ENCODE measurements at regions not wholly inside any gene's neighbourhood (a gene's known extent, or its start where the extent isn't known, plus 50 kb on each side); places are given as distances from the start of the nearest gene placed in this dataset.
"Not testable (repeated sequence)": the region's sequence is repeated elsewhere in the genome, so short reads cannot be mapped to it uniquely, and the experiment has no call there.

DNA sequence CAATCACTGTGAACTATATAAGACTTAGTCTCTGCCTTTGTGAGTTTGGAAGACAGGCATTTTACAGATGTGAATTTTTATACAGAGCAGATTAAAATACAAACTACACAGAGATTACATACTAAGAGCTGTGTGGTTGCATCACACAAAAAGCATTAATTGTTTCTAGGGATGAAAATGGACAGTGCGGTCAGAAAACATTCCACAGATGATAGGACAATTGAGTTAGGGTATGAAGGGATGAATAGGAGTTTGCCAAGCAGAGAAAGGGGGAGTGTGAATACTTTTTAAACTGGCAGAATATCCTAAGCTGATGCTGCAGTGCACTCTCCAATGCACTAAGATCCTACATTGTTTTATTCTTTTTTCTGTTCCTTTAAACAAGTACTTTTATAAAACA is 345.8 kb downstream of the VRK1 start:
- H3K4me1 Mint-ChIP-seq (ENCODE audit: low read depth) = no peaks in the 10 kb centered on the region
- no peaks in the 10 kb centered on the region for H3K36me3 Mint-ChIP-seq (ENCODE audit: low read depth)
- no peak overlapping the region for H3K27ac Mint-ChIP-seq
- H3K4me3 Mint-ChIP-seq = no peak overlapping the region
- no peaks in the 10 kb centered on the region for H3K9me3 Mint-ChIP-seq
- peaks cover 3% of the 10 kb centered on the region for H3K27me3 Mint-ChIP-seq (ENCODE audit: low read depth)

DNA sequence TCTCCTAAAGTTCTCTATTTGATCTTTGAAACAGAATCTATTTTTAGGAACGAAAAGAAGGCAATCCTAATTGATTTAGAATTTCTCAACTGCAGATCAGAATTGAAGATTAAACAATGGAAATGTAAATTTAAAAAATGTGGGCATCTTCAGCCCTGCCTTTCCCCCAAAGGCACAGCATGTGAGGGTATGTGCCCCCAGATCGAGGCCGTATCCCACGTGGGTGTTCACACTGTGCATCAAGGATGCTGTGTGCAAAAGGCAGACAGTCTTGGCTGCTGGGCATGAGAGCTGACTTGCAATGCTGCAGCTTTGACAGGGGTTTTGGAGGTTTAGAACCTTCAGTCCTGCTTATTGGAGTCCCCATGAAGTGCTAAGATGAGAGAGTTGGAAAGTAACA is 346.3 kb downstream of the VRK1 start:
- H3K9me3 Mint-ChIP-seq = no peaks in the 10 kb centered on the region

DNA sequence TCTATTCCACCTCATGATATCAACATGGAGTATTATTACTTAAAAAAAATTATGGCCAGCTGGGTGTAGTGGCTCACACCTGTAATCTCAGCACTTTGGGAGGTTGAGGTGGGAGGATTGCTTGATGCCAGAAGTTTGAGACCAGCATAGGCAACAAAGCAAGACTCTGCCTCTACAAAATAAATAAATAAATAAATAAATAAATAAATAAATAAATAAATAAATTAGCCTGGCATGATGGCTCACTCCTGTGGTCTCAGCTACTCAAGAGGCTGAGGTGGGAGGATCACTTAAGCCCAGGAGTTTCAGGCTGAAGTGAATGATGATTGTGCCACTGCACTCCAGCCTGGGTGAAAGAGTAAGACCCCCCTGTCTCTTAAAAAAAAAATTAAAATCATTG is 350.8 kb downstream of the VRK1 start:
- H3K4me1 Mint-ChIP-seq (ENCODE audit: low read depth); H3K9me3 Mint-ChIP-seq; H3K27ac Mint-ChIP-seq: not testable (repeated sequence)

More for the DNA sequence above, 346.3 kb downstream of the VRK1 start:
- H3K4me3 Mint-ChIP-seq = no peak overlapping the region
- no peaks in the 10 kb centered on the region for H3K4me1 Mint-ChIP-seq (ENCODE audit: low read depth)
- no peaks in the 10 kb centered on the region for H3K36me3 Mint-ChIP-seq (ENCODE audit: low read depth)
- H3K27ac Mint-ChIP-seq = no peak overlapping the region
- peaks cover 5% of the 10 kb centered on the region for H3K27me3 Mint-ChIP-seq (ENCODE audit: low read depth)

DNA sequence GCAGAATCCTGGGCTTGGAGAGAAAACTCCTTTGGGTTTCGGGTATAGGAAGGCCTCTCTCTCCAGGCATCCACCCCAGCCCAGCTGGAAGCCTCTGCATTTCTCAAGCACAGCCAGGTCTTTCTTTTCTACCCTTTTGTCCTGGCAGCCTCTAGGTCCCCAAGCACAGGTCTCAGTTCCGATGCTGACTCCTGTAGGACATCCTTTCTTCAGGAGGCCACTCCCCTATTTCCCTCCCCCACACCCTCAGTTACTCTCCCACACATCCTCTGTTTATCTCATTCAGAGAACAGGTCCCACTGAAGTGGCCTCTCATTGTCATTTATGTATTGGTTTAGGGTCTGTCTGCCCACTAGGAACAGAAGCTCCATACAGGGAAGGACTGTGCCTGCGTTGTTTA is 352.6 kb downstream of the VRK1 start:
- H3K4me3 Mint-ChIP-seq = no peak overlapping the region
- H3K27me3 Mint-ChIP-seq (ENCODE audit: low read depth) = peaks cover 8% of the 10 kb centered on the region
- H3K27ac Mint-ChIP-seq = no peak overlapping the region
- no peaks in the 10 kb centered on the region for H3K4me1 Mint-ChIP-seq (ENCODE audit: low read depth)
- no peaks in the 10 kb centered on the region for H3K36me3 Mint-ChIP-seq (ENCODE audit: low read depth)
- no peaks in the 10 kb centered on the region for H3K9me3 Mint-ChIP-seq

More for the DNA sequence above, 350.8 kb downstream of the VRK1 start:
- H3K36me3 Mint-ChIP-seq (ENCODE audit: low read depth); H3K27me3 Mint-ChIP-seq (ENCODE audit: low read depth); H3K4me3 Mint-ChIP-seq: not testable (repeated sequence)

DNA sequence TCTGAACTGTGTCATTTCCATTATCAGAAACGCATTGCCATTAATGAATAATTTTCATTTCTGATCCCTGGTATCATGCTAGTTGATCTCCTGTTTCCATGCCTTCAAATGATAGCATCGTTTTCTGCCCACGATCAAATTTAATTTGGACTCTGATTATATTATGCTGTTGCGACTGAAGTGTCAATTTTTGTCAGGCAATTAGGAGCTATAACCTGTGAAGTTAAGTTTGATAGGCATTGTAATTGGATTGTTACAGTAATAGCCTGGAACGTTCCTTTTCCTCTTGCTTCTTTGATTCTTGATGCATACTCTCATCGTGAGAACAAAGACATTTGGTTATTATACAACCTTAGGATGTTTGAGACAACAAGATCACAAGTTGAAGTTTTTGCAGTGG is 356.3 kb downstream of the VRK1 start:
- Mint-ChIP-seq H3K9me3 (no peaks in the 10 kb centered on the region), H3K36me3 (ENCODE audit: low read depth) (no peaks in the 10 kb centered on the region), H3K27ac (no peak overlapping the region), H3K4me3 (no peak overlapping the region), H3K27me3 (ENCODE audit: low read depth) (peaks cover 15% of the 10 kb centered on the region), H3K4me1 (ENCODE audit: low read depth) (no peaks in the 10 kb centered on the region)

DNA sequence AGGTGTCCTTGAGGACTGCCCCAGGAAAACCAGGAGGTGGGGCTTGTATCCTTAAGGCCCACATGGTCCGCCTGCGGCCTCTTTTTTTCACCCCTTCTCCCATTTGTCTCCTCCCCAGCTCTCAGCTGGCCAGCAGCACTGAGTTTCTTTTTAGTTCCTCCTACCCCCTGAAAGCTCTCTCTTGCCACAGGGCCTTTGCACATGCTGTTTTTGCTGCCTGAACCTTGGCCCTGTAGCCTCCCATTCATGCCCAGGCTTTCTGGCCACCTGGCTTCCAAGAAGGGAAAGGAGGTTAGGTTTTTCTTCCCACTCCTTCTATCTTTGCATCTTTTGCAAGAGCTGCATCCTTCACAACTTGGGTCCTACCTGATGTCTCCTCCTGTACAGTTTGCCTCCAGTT is 358.1 kb downstream of the VRK1 start:
- Mint-ChIP-seq H3K27ac (no peak overlapping the region), H3K27me3 (ENCODE audit: low read depth) (peaks cover 12% of the 10 kb centered on the region), H3K4me3 (no peak overlapping the region), H3K9me3 (peaks cover 10% of the 10 kb centered on the region), H3K4me1 (ENCODE audit: low read depth) (no peaks in the 10 kb centered on the region), H3K36me3 (ENCODE audit: low read depth) (peaks cover 3% of the 10 kb centered on the region)

DNA sequence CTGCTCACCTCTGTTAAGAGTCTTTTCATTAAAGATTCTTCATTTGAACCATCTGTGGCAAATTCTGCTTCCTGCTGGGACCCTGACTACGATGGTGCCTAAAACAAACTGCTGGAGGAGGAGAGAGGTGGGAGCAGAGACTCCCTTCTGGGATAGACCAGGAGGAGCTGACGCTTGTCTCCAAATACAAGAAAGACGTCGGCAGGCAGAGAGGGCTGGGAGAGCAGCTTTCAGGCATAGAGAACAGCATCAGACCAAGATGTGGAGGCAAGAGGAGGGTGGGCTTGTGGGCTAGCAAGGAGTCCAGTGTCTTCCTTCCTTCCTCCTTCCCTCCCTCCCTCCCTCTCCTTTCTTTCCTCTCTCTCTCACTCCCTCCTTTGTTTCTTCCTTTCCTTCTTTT is 358.6 kb downstream of the VRK1 start:
- H3K27ac Mint-ChIP-seq = no peak overlapping the region
- H3K27me3 Mint-ChIP-seq (ENCODE audit: low read depth) = peaks cover 12% of the 10 kb centered on the region
- H3K4me1 Mint-ChIP-seq (ENCODE audit: low read depth) = no peaks in the 10 kb centered on the region
- peaks cover 3% of the 10 kb centered on the region for H3K36me3 Mint-ChIP-seq (ENCODE audit: low read depth)
- H3K9me3 Mint-ChIP-seq = peaks cover 10% of the 10 kb centered on the region
- no peak overlapping the region for H3K4me3 Mint-ChIP-seq

DNA sequence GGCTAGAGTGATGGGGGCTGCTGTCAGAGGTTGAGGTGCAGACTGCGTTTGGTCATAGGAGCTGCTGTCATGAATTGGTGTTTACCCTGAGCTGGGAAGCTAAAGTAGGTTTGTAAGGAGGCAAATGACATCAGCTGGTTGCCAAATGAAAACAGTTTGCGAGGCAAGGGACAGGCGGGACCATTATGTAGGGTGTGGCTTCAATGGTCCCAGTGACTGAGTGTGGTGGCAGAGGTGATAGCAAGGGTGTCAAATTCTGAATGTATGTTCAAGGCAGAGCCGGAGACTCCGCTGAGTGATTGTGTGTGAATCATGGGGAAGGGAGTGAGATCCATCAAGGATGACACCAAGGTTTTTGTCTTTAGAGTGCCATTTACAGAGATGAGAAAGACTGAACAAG is 359.5 kb downstream of the VRK1 start:
- H3K27me3 Mint-ChIP-seq (ENCODE audit: low read depth) = peaks cover 12% of the 10 kb centered on the region
- peaks cover 10% of the 10 kb centered on the region for H3K9me3 Mint-ChIP-seq
- H3K36me3 Mint-ChIP-seq (ENCODE audit: low read depth) = peaks cover 3% of the 10 kb centered on the region
- no peaks in the 10 kb centered on the region for H3K4me1 Mint-ChIP-seq (ENCODE audit: low read depth)
- no peak overlapping the region for H3K27ac Mint-ChIP-seq
- H3K4me3 Mint-ChIP-seq = no peak overlapping the region

DNA sequence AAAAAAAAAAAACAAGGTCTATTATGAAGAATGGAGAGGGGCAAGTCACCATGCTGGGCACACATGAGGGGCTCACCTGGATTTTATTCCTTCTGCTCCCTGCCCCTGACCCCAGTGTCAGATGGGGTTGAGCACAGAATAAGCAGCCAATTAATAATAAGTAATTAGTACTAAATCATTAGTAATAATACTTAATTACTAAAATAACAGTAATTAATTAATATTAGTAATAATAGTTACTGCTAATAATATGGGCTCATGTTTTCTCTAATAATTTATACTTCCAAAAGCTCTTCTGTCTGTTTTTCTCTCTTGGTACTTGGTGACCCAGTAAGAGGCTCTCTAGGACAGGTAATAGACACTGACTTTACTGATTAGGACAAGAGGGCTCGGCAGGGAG is 360.9 kb downstream of the VRK1 start:
- Mint-ChIP-seq H3K27ac (no peak overlapping the region), H3K27me3 (ENCODE audit: low read depth) (peaks cover 12% of the 10 kb centered on the region), H3K4me3 (no peak overlapping the region), H3K4me1 (ENCODE audit: low read depth) (no peaks in the 10 kb centered on the region), H3K36me3 (ENCODE audit: low read depth) (peaks cover 3% of the 10 kb centered on the region), H3K9me3 (peaks cover 10% of the 10 kb centered on the region)

DNA sequence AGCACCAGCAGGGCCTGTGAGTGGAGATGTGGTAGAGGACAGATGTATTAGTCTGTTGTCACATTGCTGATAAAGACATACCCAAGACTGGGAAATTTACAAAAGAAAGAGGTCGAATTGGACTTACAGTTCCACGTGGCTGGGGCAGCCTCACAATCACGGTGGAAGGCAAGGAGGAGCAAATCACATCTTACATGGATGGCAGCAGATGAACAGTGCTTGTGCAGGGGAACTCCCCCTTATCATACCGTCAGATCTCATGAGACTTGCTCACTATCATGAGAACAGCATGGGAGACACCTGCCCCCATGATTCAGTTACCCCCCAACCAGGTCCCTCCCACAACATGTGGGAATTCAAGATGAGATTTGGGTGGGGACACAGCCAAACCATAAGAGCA is 361.9 kb downstream of the VRK1 start:
- peaks cover 3% of the 10 kb centered on the region for H3K36me3 Mint-ChIP-seq (ENCODE audit: low read depth)
- H3K9me3 Mint-ChIP-seq = peaks cover 10% of the 10 kb centered on the region
- no peak overlapping the region for H3K27ac Mint-ChIP-seq
- no peak overlapping the region for H3K4me3 Mint-ChIP-seq
- H3K27me3 Mint-ChIP-seq (ENCODE audit: low read depth) = peaks cover 12% of the 10 kb centered on the region
- H3K4me1 Mint-ChIP-seq (ENCODE audit: low read depth) = peaks cover 2% of the 10 kb centered on the region

DNA sequence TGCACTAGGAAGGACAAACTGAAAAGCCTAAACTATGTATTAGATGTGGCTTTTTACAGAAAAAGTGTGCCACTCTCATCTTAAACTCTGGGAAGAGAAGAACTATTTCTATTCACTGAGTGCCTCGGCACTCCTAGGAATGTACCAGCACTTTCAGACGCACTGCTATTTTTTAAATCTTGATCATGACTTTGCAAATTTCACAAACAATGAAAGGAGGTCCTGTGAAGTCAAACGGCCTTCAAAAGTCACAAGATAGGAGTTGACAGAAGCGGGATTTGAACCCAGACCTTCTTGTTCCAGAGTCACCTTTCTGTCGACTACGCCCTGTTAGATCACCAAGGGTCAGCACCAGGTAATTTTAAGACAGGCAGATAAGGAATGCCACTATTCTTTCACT is 365.4 kb downstream of the VRK1 start:
- Mint-ChIP-seq H3K9me3 (peaks cover 10% of the 10 kb centered on the region), H3K27ac (no peak overlapping the region), H3K27me3 (ENCODE audit: low read depth) (no peaks in the 10 kb centered on the region), H3K4me3 (no peak overlapping the region), H3K4me1 (ENCODE audit: low read depth) (peaks cover 3% of the 10 kb centered on the region), H3K36me3 (ENCODE audit: low read depth) (peaks cover 3% of the 10 kb centered on the region)

DNA sequence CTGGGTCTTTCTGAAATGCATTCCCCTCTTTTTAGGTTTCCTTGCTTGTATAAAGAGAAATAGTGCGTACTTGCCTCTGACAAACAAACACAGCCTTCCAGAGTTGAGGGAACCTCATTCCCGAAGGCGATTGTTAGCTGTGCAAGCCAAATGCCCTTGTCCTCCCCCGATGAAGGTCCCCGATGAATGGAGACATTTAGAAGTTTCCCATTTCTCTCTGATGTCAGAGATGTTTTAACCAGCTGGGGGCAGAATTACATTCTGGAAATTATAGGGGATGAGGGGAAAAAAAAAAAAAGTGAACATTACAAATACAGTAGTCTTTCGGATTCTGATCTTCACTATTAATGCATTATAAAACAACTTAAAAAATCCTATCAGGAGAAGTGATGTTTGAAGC is 366.8 kb downstream of the VRK1 start:
- H3K4me3 Mint-ChIP-seq = no peak overlapping the region
- H3K27me3 Mint-ChIP-seq (ENCODE audit: low read depth) = no peaks in the 10 kb centered on the region
- H3K4me1 Mint-ChIP-seq (ENCODE audit: low read depth) = peaks cover 3% of the 10 kb centered on the region
- H3K9me3 Mint-ChIP-seq = peaks cover 6% of the 10 kb centered on the region
- H3K27ac Mint-ChIP-seq = no peak overlapping the region
- H3K36me3 Mint-ChIP-seq (ENCODE audit: low read depth) = no peaks in the 10 kb centered on the region

DNA sequence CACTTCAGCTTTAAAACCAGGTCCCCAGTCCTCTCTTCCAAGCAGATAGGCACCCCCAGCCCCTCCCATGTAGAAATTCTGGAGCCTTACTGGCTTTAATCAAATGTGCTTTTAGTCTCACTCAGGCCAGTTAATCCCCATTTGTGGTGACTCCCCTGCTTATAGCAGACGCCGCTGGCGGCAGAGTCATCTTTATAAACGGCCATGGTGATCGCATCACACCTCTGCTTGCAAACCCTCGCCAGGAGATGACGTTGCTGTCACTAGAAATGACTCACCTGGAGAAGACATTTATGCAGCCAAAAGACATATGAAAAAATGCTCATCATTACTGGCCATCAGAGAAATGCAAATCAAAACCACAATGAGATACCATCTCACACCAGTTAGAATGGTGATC is 369.3 kb downstream of the VRK1 start:
- Mint-ChIP-seq H3K4me1 (ENCODE audit: low read depth) (peaks cover 3% of the 10 kb centered on the region), H3K9me3 (no peaks in the 10 kb centered on the region), H3K27me3 (ENCODE audit: low read depth) (no peaks in the 10 kb centered on the region), H3K4me3 (no peak overlapping the region), H3K27ac (no peak overlapping the region), H3K36me3 (ENCODE audit: low read depth) (no peaks in the 10 kb centered on the region)

DNA sequence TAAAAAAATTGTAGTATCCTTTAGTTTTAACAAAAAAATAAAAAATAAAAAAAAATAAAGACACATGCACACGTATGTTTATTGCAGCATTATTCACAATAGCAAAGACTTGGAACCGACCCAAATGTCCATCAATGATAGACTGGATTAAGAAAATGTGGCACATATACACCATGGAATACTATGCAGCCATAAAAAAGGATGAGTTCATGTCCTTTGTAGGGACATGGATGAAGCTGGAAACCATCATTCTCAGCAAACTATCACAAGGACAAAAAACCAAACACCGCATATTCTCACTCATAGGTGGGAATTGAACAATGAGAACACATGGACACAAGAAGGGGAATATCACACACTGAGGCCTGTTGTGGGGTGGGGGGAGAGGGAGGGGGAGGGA is 370.4 kb downstream of the VRK1 start:
- not testable (repeated sequence) for H3K4me3 Mint-ChIP-seq; H3K36me3 Mint-ChIP-seq (ENCODE audit: low read depth); H3K27me3 Mint-ChIP-seq (ENCODE audit: low read depth); H3K27ac Mint-ChIP-seq; H3K4me1 Mint-ChIP-seq (ENCODE audit: low read depth); H3K9me3 Mint-ChIP-seq

DNA sequence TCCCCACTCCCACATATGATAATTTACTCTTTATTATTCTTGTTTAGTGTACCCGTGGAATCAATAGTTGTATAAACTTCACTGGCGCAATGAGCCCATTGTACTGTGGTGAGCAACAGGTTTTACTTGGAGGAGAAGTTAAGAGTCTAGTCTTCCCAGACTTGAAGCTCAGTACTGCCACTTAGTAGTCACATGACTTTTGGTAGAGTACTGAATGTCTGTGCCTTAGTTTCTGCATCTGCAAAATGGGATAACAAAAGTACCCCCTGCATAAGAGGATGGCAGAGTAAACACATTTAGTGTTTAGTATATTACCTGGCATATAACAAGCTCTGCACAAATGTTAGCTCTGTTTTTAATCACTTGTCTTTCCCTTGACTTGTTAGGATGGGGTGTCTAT is 375.5 kb downstream of the VRK1 start:
- no peaks in the 10 kb centered on the region for H3K36me3 Mint-ChIP-seq (ENCODE audit: low read depth)
- H3K4me3 Mint-ChIP-seq = no peak overlapping the region
- no peaks in the 10 kb centered on the region for H3K9me3 Mint-ChIP-seq
- H3K27ac Mint-ChIP-seq = no peak overlapping the region
- peaks cover 2% of the 10 kb centered on the region for H3K4me1 Mint-ChIP-seq (ENCODE audit: low read depth)
- no peaks in the 10 kb centered on the region for H3K27me3 Mint-ChIP-seq (ENCODE audit: low read depth)

DNA sequence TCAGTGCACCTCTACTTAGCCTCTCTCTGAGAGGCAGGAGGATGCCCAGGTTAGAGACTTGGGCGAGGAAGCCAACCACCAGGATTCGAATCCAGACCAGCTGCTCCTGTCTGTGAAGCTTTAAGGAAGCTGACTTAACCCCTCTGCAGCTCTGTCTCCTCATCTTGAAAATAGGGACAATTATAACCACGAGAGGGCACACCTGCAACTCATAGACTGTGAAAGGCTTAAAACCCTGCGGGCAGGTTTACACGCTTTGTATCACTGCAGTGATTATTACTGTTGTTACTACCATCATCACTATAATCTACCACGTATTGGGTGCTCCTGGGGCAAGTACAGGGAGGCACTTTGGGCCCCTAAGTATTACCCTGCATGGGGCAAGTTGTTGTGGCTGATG is 379.8 kb downstream of the VRK1 start:
- peaks cover 21% of the 10 kb centered on the region for H3K4me1 Mint-ChIP-seq (ENCODE audit: low read depth)
- H3K27ac Mint-ChIP-seq = no peak overlapping the region
- peaks cover 4% of the 10 kb centered on the region for H3K36me3 Mint-ChIP-seq (ENCODE audit: low read depth)
- no peaks in the 10 kb centered on the region for H3K27me3 Mint-ChIP-seq (ENCODE audit: low read depth)
- no peak overlapping the region for H3K4me3 Mint-ChIP-seq
- peaks cover 19% of the 10 kb centered on the region for H3K9me3 Mint-ChIP-seq

Measured in T-helper 1 cell treated with Interleukin-12 subunit alpha and Interleukin-12 subunit beta and Interleukin-4 antibody, amounts not matched to agents 30 μg/mL and 1 μg/mL, for 36 hours (primary cell).